HEK293 (cell line): ENCODE measurements at regions not wholly inside any gene's neighbourhood (a gene's known extent, or its start where the extent isn't known, plus 50 kb on each side); places are given as distances from the start of the nearest gene placed in this dataset.

ENCODE experiments used
- CTCF ChIA-PET: fragments of 350-600 bp; formaldehyde crosslinking; extraction: SDS; loops from one replicate; lab custom pipeline; 2021; ENCODE audit warnings: antibody characterized with exemption; lab: Yijun Ruan, JAX
- POLR2A ChIA-PET: fragments of 300-600 bp; formaldehyde crosslinking; extraction: SDS; loops from one replicate; lab custom pipeline; 2020; ENCODE audit warnings: antibody characterized with exemption, inconsistent platforms; lab: Yijun Ruan, JAX
- H3K27ac ChIP-seq: fragments of 200-500 bp; sonication (Bioruptor generic); 2 replicates; pipeline ENCODE4 v1.5.1; 2014; ENCODE audit warnings: low read depth, low read length, control low read depth, inconsistent platforms; ENCODE audit errors: extremely low read depth
- H3K36me3 ChIP-seq, 2 experiments: fragments of 200-500 bp in 1 of 2; sonication (Bioruptor generic) in 1 of 2; 1 replicate in 1 of 2; 2 replicates in 1 of 2; pipeline ENCODE4 v1.5.1; 2014 to 2017; ENCODE audit warnings: inconsistent platforms in 2 of 2, low read length in 2 of 2; ENCODE audit not compliant: control insufficient read depth in 2 of 2, insufficient read depth in 1 of 2
- H3K4me1 ChIP-seq: fragments of 200-500 bp; sonication (Bioruptor generic); 2 replicates; pipeline ENCODE4 v1.5.1; 2014; ENCODE audit warnings: mild to moderate bottlenecking, low read length, inconsistent platforms; ENCODE audit not compliant: control insufficient read depth, insufficient read depth
- H3K4me3 ChIP-seq: 2 replicates; pipeline ENCODE4 v1.5.1; 2011; ENCODE audit warnings: low read depth, mild to moderate bottlenecking, control low read depth, low read length, moderate library complexity
- H3K9me3 ChIP-seq: fragments of 200-500 bp; sonication (Bioruptor generic); 2 replicates; pipeline ENCODE4 v1.5.1; 2014; ENCODE audit warnings: low read depth, low read length, inconsistent platforms; ENCODE audit not compliant: control insufficient read depth, insufficient read depth
- OVOL3 ChIP-seq: fragments of 450-650 bp; formaldehyde crosslinking; IDR thresholded peaks from 2 replicates; pipeline ENCODE4 v1.5.1; 2016; ENCODE audit warnings: missing biosample characterization, missing genetic modification characterization
- SP2 ChIP-seq: fragments of 450-650 bp; formaldehyde crosslinking; IDR thresholded peaks from 2 replicates; pipeline ENCODE4 v1.5.1; 2016; ENCODE audit warnings: missing biosample characterization, missing genetic modification characterization
- TRIM28 ChIP-seq: IDR thresholded peaks from 2 replicates; pipeline ENCODE4 v1.6.1; 2011; ENCODE audit warnings: low read length, control low read depth, borderline replicate concordance
- ZBTB17 ChIP-seq: fragments of 450-650 bp; formaldehyde crosslinking; IDR thresholded peaks from 2 replicates; pipeline ENCODE4 v1.5.1; 2016; ENCODE audit warnings: missing biosample characterization, missing genetic modification characterization
- ZNF114 ChIP-seq: fragments of 450-650 bp; formaldehyde crosslinking; IDR thresholded peaks from 2 replicates; pipeline ENCODE4 v1.5.0; 2017; ENCODE audit warnings: missing biosample characterization, missing genetic modification characterization
- ZNF132 ChIP-seq: fragments of 450-650 bp; formaldehyde crosslinking; IDR thresholded peaks from 2 replicates; pipeline ENCODE4 v1.5.1; 2017; ENCODE audit warnings: missing biosample characterization, missing genetic modification characterization, borderline replicate concordance
- ZNF138 ChIP-seq: fragments of 450-650 bp; formaldehyde crosslinking; IDR thresholded peaks from 2 replicates; pipeline ENCODE4 v1.5.1; 2016; ENCODE audit warnings: missing biosample characterization, missing genetic modification characterization, borderline replicate concordance
- ZNF146 ChIP-seq: fragments of 450-650 bp; formaldehyde crosslinking; IDR thresholded peaks from 2 replicates; pipeline ENCODE4 v1.5.1; 2016; ENCODE audit warnings: missing biosample characterization, missing genetic modification characterization
- ZNF335 ChIP-seq: fragments of 450-650 bp; formaldehyde crosslinking; conservative IDR thresholded peaks from 2 replicates; pipeline ENCODE4 v1.5.1; 2016; ENCODE audit warnings: missing biosample characterization, missing genetic modification characterization
- ZNF544 ChIP-seq: fragments of 450-650 bp; formaldehyde crosslinking; IDR thresholded peaks from 2 replicates; pipeline ENCODE4 v1.5.0; 2017; ENCODE audit warnings: missing biosample characterization, missing genetic modification characterization
- ZNF561 ChIP-seq: fragments of 450-650 bp; IDR thresholded peaks from 2 replicates; pipeline ENCODE4 v1.5.1; 2018; ENCODE audit warnings: missing biosample characterization, missing genetic modification characterization, borderline replicate concordance
- ZNF629 ChIP-seq: fragments of 450-650 bp; formaldehyde crosslinking; IDR thresholded peaks from 2 replicates; pipeline ENCODE4 v1.5.1; 2017; ENCODE audit warnings: missing biosample characterization, missing genetic modification characterization
- TF ChIP-seq, protein P1 (sequence below): fragments of 450-650 bp; formaldehyde crosslinking; IDR thresholded peaks from 2 replicates; pipeline ENCODE4 v1.5.1; 2016; ENCODE audit warnings: missing biosample characterization, missing genetic modification characterization, low read depth
- TF ChIP-seq, protein P2 (sequence below): fragments of 450-650 bp; formaldehyde crosslinking; IDR thresholded peaks from 2 replicates; pipeline ENCODE4 v1.5.1; 2016; ENCODE audit warnings: missing biosample characterization, missing genetic modification characterization
- TF ChIP-seq, protein P3 (sequence below): fragments of 450-650 bp; formaldehyde crosslinking; IDR thresholded peaks from 2 replicates; pipeline ENCODE4 v1.5.1; 2016; ENCODE audit warnings: missing biosample characterization, missing genetic modification characterization
- TF ChIP-seq, protein P4 (sequence below): fragments of 450-650 bp; formaldehyde crosslinking; conservative IDR thresholded peaks from 2 replicates; pipeline ENCODE4 v1.5.1; 2016; ENCODE audit warnings: low read depth, missing biosample characterization, missing genetic modification characterization

DNA sequence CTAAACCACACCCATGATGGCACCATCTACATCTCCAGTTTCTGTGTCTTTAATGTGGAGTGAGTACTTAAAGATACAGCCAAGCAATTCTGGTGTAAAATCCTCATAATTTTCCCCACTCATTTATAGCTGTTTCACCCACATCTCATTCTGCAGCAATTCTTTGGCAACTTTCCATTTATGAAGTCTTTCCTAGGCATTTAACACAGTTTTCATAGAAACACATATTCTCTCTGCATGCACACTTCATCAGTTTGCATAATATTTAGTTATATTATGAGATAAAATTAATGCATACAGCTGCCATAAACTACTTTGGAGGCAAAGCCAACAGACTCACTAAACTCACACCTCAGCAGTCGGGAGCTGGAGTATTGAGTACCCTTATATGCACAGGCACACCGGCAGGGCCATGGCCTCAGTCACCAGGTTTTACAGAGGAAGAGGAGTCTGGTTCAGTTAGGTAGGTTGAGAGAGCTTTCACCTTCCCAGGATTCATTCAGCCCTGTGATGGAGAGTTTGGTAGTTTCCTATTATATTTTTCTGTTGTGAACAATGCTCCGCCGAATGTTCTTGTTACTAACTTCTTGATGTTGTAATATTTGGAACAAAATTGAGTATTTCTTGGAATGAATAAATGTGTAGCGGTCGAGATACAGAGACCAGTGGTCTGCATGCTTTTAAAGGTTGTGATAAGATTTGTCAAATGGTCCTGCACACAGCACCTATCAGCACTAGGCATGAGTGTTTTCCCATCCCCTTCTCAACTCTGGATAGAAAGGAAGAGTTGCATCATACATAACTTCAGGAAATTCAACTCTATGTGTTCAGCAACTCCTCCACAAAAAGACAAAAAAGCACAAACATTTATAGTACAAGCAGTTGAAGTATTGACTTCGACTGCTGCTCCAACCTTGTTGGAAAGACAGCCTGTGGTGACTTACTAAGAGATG lies 123.5 kb downstream of the TTC8 start:
- no peak overlapping the region for H3K4me3 ChIP-seq
- TF ChIP-seq, protein P1, sequence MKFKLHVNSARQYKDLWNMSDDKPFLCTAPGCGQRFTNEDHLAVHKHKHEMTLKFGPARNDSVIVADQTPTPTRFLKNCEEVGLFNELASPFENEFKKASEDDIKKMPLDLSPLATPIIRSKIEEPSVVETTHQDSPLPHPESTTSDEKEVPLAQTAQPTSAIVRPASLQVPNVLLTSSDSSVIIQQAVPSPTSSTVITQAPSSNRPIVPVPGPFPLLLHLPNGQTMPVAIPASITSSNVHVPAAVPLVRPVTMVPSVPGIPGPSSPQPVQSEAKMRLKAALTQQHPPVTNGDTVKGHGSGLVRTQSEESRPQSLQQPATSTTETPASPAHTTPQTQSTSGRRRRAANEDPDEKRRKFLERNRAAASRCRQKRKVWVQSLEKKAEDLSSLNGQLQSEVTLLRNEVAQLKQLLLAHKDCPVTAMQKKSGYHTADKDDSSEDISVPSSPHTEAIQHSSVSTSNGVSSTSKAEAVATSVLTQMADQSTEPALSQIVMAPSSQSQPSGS: no peak
- TF ChIP-seq ZNF629 (tag by site-specific recombination) (no peak), ZNF544 (no peak), ZNF146 (tag by site-specific recombination) (no peak)
- H3K27ac ChIP-seq: no peak overlapping the region
- CTCF ChIA-PET: no interaction called here
- POLR2A ChIA-PET: no interaction called here
- H3K4me1 ChIP-seq: no peaks in the 10 kb centered on the region
- H3K36me3 ChIP-seq: no peaks in the 10 kb centered on the region
- H3K9me3 ChIP-seq: no peaks in the 10 kb centered on the region

DNA sequence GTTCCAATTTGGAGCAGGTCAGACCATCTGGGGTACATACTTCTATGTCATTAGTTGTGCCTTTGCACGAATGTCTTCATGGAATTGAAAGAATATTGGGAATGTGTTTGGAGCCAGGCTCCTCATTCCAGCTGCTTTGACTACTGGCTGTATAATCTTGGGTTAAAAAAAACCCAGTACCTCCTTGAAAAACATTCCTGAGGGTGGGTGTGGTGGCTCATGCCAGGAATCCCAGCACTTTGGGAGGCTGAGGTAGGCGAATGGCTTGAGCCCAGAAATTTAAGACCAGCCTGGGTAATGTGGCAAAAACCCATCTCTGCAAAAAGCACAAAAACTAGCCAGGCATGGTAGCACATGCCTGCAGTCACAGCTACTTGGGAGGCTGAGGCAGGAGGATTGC lies 125.6 kb downstream of the TTC8 start:
- H3K27ac ChIP-seq: no peak overlapping the region
- POLR2A ChIA-PET: no interaction called here
- CTCF ChIA-PET: interaction anchor here (0.6 kb wide), 1 partner anchor 45 kb away, joined by 3 read pairs; no protein-coding TSS in a partner anchor
- H3K36me3 ChIP-seq: no peaks in the 10 kb centered on the region
- H3K9me3 ChIP-seq: no peaks in the 10 kb centered on the region
- no peaks in the 10 kb centered on the region for H3K4me1 ChIP-seq
- H3K4me3 ChIP-seq: no peak overlapping the region
- TF ChIP-seq ZNF132 (tag by site-specific recombination): no peak
- TF ChIP-seq TRIM28: no peak
- TF ChIP-seq ZNF335 (tag by site-specific recombination): no peak
- no peak for TF ChIP-seq ZNF114 (tag by site-specific recombination)
- no peak for TF ChIP-seq ZNF561 (tag by site-specific recombination)
- TF ChIP-seq SP2: no peak
- TF ChIP-seq, protein P2, sequence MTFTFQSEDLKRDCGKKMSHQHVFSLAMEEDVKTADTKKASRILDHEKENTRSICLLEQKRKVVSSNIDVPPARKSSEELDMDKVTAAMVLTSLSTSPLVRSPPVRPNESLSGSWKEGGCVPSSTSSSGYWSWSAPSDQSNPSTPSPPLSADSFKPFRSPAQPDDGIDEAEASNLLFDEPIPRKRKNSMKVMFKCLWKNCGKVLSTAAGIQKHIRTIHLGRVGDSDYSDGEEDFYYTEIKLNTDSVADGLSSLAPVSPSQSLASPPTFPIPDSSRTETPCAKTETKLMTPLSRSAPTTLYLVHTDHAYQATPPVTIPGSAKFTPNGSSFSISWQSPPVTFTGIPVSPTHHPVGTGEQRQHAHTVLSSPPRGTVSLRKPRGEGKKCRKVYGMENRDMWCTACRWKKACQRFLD: no peak

DNA sequence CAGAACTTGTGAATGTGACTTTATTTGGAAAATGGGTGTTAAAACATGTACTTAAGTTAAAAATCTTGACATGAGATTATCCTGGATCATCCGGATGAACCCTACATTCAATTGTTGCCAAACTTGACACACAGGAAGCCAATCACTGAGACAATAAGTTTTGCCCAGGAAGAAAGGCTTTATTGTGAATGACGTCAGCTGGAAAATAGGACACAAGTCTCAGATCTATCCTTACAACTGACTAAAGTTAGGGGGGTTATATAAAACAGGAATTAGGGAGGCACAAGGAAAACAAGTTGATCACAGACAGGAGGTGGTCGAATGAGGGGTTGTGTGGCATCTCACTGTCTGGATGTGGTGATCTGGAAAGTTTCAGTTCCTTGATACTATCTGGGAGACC lies 126.9 kb downstream of the TTC8 start:
- ChIA-PET POLR2A (no interaction called here), CTCF (no interaction called here)
- Histone ChIP-seq H3K27ac (no peak overlapping the region), H3K4me3 (no peak overlapping the region), H3K9me3 (no peaks in the 10 kb centered on the region), H3K36me3 (no peaks in the 10 kb centered on the region), H3K4me1 (no peaks in the 10 kb centered on the region)
- TF ChIP-seq ZNF138: no peak
- TF ChIP-seq, protein P1: peak; percentile 53

DNA sequence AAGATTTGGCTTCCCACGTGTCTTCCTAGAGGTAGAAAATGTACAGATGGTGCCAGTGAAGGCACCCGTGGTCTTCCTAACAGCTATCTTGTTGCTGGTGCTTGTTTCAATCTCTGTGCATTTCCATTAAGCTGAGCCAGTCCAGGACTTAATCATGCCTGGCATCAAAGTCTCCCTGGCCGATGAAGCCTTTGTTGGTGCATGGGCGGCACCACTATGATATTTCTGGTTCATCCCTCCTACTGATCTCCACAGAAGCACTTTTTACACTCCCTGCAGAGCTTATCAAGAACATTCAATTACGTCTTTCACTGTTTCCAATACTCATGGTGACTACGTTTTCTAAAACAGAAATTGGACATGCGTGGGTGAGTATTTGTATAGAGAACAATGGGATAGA lies 128.4 kb downstream of the TTC8 start:
- Histone ChIP-seq H3K27ac (no peak overlapping the region), H3K36me3 (no peaks in the 10 kb centered on the region), H3K4me3 (no peak overlapping the region), H3K9me3 (no peaks in the 10 kb centered on the region), H3K4me1 (no peaks in the 10 kb centered on the region)
- POLR2A ChIA-PET: no interaction called here
- CTCF ChIA-PET: no interaction called here
- TF ChIP-seq ZNF561 (tag by site-specific recombination) (no peak), ZBTB17 (tag by site-specific recombination) (no peak), OVOL3 (tag by site-specific recombination) (no peak)
- TF ChIP-seq, protein P3, sequence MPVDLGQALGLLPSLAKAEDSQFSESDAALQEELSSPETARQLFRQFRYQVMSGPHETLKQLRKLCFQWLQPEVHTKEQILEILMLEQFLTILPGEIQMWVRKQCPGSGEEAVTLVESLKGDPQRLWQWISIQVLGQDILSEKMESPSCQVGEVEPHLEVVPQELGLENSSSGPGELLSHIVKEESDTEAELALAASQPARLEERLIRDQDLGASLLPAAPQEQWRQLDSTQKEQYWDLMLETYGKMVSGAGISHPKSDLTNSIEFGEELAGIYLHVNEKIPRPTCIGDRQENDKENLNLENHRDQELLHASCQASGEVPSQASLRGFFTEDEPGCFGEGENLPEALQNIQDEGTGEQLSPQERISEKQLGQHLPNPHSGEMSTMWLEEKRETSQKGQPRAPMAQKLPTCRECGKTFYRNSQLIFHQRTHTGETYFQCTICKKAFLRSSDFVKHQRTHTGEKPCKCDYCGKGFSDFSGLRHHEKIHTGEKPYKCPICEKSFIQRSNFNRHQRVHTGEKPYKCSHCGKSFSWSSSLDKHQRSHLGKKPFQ: no peak
- TF ChIP-seq, protein P4, sequence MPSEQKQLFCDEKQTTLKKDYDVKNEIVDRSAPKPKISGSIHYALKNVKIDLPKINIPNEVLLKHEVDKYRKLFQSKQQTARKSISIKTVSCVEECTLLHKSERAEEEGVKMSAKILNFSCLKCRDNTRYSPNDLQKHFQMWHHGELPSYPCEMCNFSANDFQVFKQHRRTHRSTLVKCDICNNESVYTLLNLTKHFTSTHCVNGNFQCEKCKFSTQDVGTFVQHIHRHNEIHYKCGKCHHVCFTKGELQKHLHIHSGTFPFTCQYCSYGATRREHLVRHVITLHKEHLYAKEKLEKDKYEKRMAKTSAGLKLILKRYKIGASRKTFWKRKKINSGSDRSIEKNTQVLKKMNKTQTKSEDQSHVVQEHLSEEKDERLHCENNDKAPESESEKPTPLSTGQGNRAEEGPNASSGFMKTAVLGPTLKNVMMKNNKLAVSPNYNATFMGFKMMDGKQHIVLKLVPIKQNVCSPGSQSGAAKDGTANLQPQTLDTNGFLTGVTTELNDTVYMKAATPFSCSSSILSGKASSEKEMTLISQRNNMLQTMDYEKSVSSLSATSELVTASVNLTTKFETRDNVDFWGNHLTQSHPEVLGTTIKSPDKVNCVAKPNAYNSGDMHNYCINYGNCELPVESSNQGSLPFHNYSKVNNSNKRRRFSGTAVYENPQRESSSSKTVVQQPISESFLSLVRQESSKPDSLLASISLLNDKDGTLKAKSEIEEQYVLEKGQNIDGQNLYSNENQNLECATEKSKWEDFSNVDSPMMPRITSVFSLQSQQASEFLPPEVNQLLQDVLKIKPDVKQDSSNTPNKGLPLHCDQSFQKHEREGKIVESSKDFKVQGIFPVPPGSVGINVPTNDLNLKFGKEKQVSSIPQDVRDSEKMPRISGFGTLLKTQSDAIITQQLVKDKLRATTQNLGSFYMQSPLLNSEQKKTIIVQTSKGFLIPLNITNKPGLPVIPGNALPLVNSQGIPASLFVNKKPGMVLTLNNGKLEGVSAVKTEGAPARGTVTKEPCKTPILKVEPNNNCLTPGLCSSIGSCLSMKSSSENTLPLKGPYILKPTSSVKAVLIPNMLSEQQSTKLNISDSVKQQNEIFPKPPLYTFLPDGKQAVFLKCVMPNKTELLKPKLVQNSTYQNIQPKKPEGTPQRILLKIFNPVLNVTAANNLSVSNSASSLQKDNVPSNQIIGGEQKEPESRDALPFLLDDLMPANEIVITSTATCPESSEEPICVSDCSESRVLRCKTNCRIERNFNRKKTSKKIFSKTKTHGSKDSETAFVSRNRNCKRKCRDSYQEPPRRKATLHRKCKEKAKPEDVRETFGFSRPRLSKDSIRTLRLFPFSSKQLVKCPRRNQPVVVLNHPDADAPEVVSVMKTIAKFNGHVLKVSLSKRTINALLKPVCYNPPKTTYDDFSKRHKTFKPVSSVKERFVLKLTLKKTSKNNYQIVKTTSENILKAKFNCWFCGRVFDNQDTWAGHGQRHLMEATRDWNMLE (tag by site-specific recombination): no peak
